ENCODE measurements at regions not wholly inside any gene's neighbourhood (a gene's known extent, or its start where the extent isn't known, plus 50 kb on each side); places are given as distances from the start of the nearest gene placed in this dataset.

DNA sequence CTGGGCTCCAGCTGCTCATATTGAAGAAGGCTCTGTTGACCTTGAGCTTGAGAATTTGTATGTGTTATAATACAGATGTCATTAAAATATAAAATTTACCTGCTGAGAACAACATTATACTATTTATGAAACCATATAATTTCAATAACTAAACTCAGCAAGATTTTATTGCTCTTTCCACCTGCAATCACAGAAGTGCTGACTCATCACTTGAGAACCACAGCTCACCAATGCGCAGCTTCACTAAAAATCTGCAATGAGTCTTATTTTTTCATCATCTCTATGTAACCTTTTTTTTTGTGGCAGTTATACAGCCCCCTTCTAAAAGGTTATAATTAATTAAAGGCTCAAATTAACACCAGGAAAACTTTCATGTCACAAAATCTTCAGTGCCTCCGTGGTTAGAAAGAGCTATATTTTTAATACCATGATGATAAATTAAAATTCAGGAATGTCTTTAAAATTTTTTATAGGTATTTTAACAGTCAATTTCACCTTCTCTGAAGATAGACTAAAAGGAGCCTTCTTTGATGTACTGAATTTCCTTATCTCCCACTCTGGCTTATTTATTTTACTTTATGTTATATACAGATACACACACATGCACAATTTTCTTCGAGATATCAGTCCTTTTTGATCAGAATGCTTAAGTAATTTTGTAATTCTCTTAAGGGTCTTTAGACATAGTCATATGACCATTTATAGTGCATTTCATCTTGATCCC is 102.7 kb downstream of the EVX1 start:
- Histone ChIP-seq H3K27me3 (ENCODE audit: insufficient read depth, low read length) (no peaks in the 10 kb centered on the region), H3K9ac (ENCODE audit: low read depth, low read length) (no peak overlapping the region), H3K27ac (ENCODE audit: low read length) (no peak overlapping the region), H3K4me3 (ENCODE audit: low read length) (no peak overlapping the region), H3K4me1 (ENCODE audit: insufficient read depth, low read length) (peaks cover 9% of the 10 kb centered on the region; the same call in 1 of the 2 replicates), H3K36me3 (ENCODE audit: insufficient read depth, low read depth, low read length) (no peaks in the 10 kb centered on the region), H3K9me3 (ENCODE audit: insufficient read depth, low read depth, low read length) (no peaks in the 10 kb centered on the region)

- no peak overlapping the region for H3K4me3 ChIP-seq (ENCODE audit: low read length)
- H3K4me1 ChIP-seq (ENCODE audit: insufficient read depth, low read length) = peaks cover 9% of the 10 kb centered on the region; the same call in 1 of the 2 replicates
Observed at GRCh38 chr7:27345997-27346396, 103.4 kb downstream of the EVX1 start.

DNA sequence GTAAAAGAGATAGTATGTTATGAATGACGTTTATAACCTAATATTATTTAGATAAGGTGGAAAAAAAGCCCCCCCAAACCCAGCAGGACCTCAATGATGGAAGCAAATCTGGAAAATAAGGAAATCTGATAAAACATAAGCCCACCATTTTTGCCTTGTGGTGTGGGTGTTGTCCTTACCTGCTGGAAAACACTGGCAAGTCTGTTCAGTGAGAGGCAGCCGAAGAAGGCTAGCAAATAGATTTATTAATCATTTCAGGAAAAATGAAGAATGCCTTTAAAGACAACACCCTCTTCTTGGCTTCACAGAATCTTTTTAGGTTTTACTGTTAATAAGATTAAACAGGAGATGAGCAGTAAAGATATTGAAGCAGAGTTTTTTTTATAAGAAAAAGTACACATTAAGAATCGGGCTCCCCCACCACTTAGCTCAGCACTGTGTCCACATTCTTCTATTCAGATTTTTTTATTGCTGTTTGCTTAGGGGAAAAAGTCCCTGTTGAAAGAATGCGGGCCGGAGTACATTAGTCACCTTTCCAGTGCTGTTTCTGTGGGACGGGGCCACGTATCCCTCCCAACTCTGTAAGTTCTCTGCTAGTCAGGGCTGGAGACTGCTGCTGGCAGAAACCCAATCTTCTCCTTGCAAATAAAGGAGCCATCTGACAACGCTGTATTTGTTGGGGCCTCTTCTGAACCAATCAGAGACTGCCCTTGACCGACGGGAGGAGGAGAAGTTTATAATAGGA is 104.1 kb downstream of the EVX1 start:
- no peaks in the 10 kb centered on the region for H3K27me3 ChIP-seq (ENCODE audit: insufficient read depth, low read length)
- H3K36me3 ChIP-seq (ENCODE audit: insufficient read depth, low read depth, low read length) = no peaks in the 10 kb centered on the region
- H3K9me3 ChIP-seq (ENCODE audit: insufficient read depth, low read depth, low read length) = no peaks in the 10 kb centered on the region
- H3K27ac ChIP-seq (ENCODE audit: low read length) = no peak overlapping the region
- H3K9ac ChIP-seq (ENCODE audit: low read depth, low read length) = no peak overlapping the region
- peaks cover 9% of the 10 kb centered on the region; the same call in 1 of the 2 replicates for H3K4me1 ChIP-seq (ENCODE audit: insufficient read depth, low read length)
- H3K4me3 ChIP-seq (ENCODE audit: low read length) = no peak overlapping the region

More at GRCh38 chr7:27345997-27346396, 103.4 kb downstream of the EVX1 start:
- Histone ChIP-seq H3K9ac (ENCODE audit: low read depth, low read length) (no peak overlapping the region), H3K9me3 (ENCODE audit: insufficient read depth, low read depth, low read length) (no peaks in the 10 kb centered on the region), H3K27ac (ENCODE audit: low read length) (no peak overlapping the region), H3K36me3 (ENCODE audit: insufficient read depth, low read depth, low read length) (no peaks in the 10 kb centered on the region), H3K27me3 (ENCODE audit: insufficient read depth, low read length) (no peaks in the 10 kb centered on the region)

DNA sequence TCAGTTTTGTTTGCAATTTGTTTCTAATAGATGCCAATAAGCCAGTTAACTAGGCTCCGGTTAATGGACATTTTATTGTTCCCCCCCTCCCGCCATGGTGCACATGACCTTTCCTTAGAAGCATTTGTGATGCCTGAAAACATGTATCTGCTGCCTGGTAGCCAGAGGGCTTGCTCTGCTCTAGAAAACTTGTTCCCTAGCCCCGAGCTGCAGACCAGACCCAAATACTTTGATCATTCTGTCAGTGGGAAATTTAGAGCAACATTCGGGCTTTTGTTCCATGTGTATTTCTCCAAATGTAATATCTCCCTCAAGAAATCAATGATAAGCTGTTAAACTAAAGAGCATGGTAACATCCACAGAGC is 104.7 kb downstream of the EVX1 start:
- Histone ChIP-seq H3K36me3 (ENCODE audit: insufficient read depth, low read depth, low read length) (no peaks in the 10 kb centered on the region), H3K4me1 (ENCODE audit: insufficient read depth, low read length) (peaks cover 9% of the 10 kb centered on the region; the same call in 1 of the 2 replicates), H3K27ac (ENCODE audit: low read length) (no peak overlapping the region), H3K4me3 (ENCODE audit: low read length) (no peak overlapping the region), H3K9me3 (ENCODE audit: insufficient read depth, low read depth, low read length) (no peaks in the 10 kb centered on the region), H3K27me3 (ENCODE audit: insufficient read depth, low read length) (no peaks in the 10 kb centered on the region), H3K9ac (ENCODE audit: low read depth, low read length) (no peak overlapping the region)

- no peak overlapping the region for H3K27ac ChIP-seq (ENCODE audit: low read length)
- no peaks in the 10 kb centered on the region for H3K36me3 ChIP-seq (ENCODE audit: insufficient read depth, low read depth, low read length)
- H3K4me3 ChIP-seq (ENCODE audit: low read length) = no peak overlapping the region
- peaks cover 1% of the 10 kb centered on the region; the same call in 1 of the 2 replicates for H3K4me1 ChIP-seq (ENCODE audit: insufficient read depth, low read length)
- no peak overlapping the region for H3K9ac ChIP-seq (ENCODE audit: low read depth, low read length)
- H3K9me3 ChIP-seq (ENCODE audit: insufficient read depth, low read depth, low read length) = no peaks in the 10 kb centered on the region
- no peaks in the 10 kb centered on the region for H3K27me3 ChIP-seq (ENCODE audit: insufficient read depth, low read length)
Observed at GRCh38 chr7:27349621-27350020, 107.0 kb downstream of the EVX1 start.

DNA sequence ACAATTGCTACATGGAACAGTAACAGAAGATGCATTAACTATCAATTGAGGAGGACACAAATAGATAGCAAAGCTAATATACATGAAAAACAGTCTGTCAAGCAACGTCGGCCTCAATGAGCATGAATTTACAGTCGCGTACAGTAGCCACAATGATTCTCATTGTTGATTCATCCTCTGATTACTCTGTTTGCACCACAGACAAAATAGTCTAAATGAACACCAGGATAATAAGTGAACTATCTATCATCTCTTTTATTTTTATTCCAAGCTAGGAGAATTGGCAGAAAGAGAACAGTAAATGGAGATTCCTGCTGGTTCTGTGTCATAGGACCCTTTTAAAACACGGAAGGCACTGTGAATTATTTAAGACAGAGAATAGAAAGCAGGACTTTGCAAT is 108.5 kb downstream of the EVX1 start:
- Histone ChIP-seq H3K27me3 (ENCODE audit: insufficient read depth, low read length) (no peaks in the 10 kb centered on the region), H3K4me1 (ENCODE audit: insufficient read depth, low read length) (no peaks in the 10 kb centered on the region), H3K36me3 (ENCODE audit: insufficient read depth, low read depth, low read length) (no peaks in the 10 kb centered on the region), H3K9ac (ENCODE audit: low read depth, low read length) (no peak overlapping the region), H3K9me3 (ENCODE audit: insufficient read depth, low read depth, low read length) (no peaks in the 10 kb centered on the region), H3K4me3 (ENCODE audit: low read length) (no peak overlapping the region), H3K27ac (ENCODE audit: low read length) (no peak overlapping the region)

DNA sequence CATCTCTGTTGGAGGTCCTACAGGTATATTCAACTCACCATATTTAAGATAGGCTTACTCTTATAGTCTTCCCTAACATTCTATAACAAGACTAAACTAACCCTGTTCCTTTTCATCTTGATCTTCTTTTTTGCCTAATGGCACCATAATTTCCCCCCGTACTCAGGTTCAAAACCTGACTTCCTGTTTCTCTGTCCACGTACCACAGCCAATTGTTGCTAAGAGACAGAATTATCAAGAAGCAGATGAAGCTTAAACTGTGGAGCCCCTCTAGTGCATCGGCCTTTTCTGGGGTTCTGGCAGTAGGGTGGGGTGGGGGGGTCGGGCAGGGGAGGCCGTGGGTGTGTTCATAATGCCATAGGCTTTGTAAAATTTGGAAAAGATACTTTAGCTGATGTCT is 109.2 kb downstream of the EVX1 start:
- Histone ChIP-seq H3K36me3 (ENCODE audit: insufficient read depth, low read depth, low read length) (no peaks in the 10 kb centered on the region), H3K27me3 (ENCODE audit: insufficient read depth, low read length) (no peaks in the 10 kb centered on the region), H3K27ac (ENCODE audit: low read length) (no peak overlapping the region), H3K9ac (ENCODE audit: low read depth, low read length) (no peak overlapping the region), H3K4me3 (ENCODE audit: low read length) (no peak overlapping the region), H3K9me3 (ENCODE audit: insufficient read depth, low read depth, low read length) (no peaks in the 10 kb centered on the region), H3K4me1 (ENCODE audit: insufficient read depth, low read length) (no peaks in the 10 kb centered on the region)

DNA sequence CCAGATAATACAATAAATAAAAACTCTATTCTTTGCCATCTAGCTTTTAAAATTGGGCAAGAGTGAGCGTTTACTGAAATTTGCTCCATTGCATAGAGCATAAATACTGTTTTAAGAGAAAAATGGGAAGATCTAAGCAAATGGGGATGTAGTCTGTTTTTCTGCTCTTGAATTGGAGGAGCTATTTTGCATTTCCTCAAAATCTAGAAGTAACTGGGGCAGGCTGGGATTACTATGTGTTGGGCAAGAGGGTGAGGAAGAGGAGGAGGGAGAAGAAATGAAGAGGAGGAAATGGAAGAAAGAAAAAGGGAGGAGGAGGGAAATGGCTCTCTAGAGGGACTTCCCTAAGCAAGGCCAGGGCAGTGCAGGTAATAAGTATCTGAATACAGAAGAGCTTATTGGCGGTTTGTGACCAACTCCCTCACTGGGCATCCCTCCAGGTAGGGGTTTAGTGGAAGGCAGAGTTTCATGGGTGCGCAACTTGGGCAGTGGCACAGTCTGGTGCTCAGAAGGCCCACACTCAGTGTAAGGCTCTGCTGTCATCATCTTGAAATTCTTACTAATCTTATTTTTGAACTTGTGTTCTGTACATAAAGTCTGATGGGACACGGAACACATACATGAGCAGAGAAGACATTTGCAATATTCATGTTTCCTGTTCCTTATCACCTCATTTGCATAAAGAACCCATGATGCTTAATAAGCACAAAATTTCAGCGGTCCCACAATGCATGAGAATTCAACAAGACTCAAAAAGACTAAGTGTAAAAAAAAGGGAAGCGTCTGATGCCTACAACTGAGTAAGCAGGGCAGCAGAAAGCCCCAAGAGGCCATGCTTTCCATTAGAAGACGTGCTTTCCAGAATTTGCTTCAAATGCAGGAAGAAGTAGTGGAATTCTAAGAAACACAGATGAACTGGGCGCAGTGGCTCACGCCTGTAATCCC is 116.9 kb downstream of the EVX1 start:
- Histone ChIP-seq H3K27ac (ENCODE audit: low read length) (no peak overlapping the region), H3K27me3 (ENCODE audit: insufficient read depth, low read length) (no peaks in the 10 kb centered on the region), H3K9ac (ENCODE audit: low read depth, low read length) (no peak overlapping the region), H3K9me3 (ENCODE audit: insufficient read depth, low read depth, low read length) (no peaks in the 10 kb centered on the region), H3K4me1 (ENCODE audit: insufficient read depth, low read length) (no peaks in the 10 kb centered on the region), H3K4me3 (ENCODE audit: low read length) (no peak overlapping the region), H3K36me3 (ENCODE audit: insufficient read depth, low read depth, low read length) (no peaks in the 10 kb centered on the region)

GRCh38 chr7:27361522-27361921 is 118.9 kb downstream of the EVX1 start:
- no peak overlapping the region for H3K9ac ChIP-seq (ENCODE audit: low read depth, low read length)
- no peaks in the 10 kb centered on the region for H3K27me3 ChIP-seq (ENCODE audit: insufficient read depth, low read length)
- H3K36me3 ChIP-seq (ENCODE audit: insufficient read depth, low read depth, low read length) = no peaks in the 10 kb centered on the region
- no peak overlapping the region for H3K4me3 ChIP-seq (ENCODE audit: low read length)
- no peaks in the 10 kb centered on the region for H3K9me3 ChIP-seq (ENCODE audit: insufficient read depth, low read depth, low read length)
- H3K27ac ChIP-seq (ENCODE audit: low read length) = no peak overlapping the region
- H3K4me1 ChIP-seq (ENCODE audit: insufficient read depth, low read length) = no peaks in the 10 kb centered on the region

- H3K9me3 ChIP-seq (ENCODE audit: insufficient read depth, low read depth, low read length) = no peaks in the 10 kb centered on the region
- no peak overlapping the region for H3K9ac ChIP-seq (ENCODE audit: low read depth, low read length)
- H3K27ac ChIP-seq (ENCODE audit: low read length) = no peak overlapping the region
- no peak overlapping the region for H3K4me3 ChIP-seq (ENCODE audit: low read length)
- H3K36me3 ChIP-seq (ENCODE audit: insufficient read depth, low read depth, low read length) = no peaks in the 10 kb centered on the region
- H3K4me1 ChIP-seq (ENCODE audit: insufficient read depth, low read length) = no peaks in the 10 kb centered on the region
- no peaks in the 10 kb centered on the region for H3K27me3 ChIP-seq (ENCODE audit: insufficient read depth, low read length)
Observed at GRCh38 chr7:27362026-27362425, 119.4 kb downstream of the EVX1 start.

DNA sequence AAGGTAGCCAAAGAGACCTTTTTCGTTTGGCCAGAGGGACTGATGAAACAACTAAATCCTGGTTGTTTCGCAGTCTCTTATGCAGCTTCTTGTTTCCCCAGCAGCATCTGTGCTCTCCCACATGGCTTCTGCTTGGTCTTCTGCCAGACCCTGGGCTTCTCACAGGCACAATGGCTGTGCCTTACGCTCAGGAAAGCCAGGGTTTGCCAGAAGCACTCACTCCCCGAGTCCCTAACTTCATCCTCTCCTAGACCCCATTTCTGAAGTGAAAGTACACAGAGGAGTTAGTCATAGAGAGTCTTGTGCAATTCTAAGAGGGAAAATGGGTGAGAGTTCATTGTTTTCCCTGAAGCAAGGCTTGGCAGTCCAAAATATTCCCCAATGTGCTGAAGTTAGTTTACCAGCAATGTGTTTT is 121.7 kb downstream of the EVX1 start:
- Histone ChIP-seq H3K9ac (ENCODE audit: low read depth, low read length) (no peak overlapping the region), H3K4me3 (ENCODE audit: low read length) (no peak overlapping the region), H3K4me1 (ENCODE audit: insufficient read depth, low read length) (no peaks in the 10 kb centered on the region), H3K9me3 (ENCODE audit: insufficient read depth, low read depth, low read length) (no peaks in the 10 kb centered on the region), H3K27me3 (ENCODE audit: insufficient read depth, low read length) (no peaks in the 10 kb centered on the region), H3K36me3 (ENCODE audit: insufficient read depth, low read depth, low read length) (no peaks in the 10 kb centered on the region), H3K27ac (ENCODE audit: low read length) (no peak overlapping the region)

Data from iPS-20b (cell line).